ENCODE measurements at regions not wholly inside any gene's neighbourhood (a gene's known extent, or its start where the extent isn't known, plus 50 kb on each side); places are given as distances from the start of the nearest gene placed in this dataset.

DNA sequence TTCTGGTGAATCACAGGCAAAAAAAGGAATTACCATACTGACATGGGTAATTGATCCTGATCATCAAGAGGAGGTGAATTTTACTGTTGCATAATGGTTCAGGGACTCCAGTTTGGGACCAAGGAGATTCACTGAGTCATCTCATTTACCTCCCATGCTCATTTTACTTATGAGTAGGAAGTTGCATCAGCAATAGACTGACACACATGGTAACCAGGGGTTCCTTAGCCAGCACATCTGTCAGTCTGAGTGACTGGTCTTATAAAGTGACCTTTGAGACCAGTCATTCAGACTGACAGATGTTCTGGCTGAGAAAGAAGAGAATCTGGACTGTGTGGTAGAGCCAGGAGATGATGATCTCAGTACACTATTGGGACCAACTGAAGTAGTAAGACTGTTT is 384.6 kb upstream of the CD180 start:
- no peak overlapping the region for H3K27ac Mint-ChIP-seq (ENCODE audit: unreplicated experiment)
- peaks cover 11% of the 10 kb centered on the region for H3K27me3 Mint-ChIP-seq (ENCODE audit: unreplicated experiment)
- no peak for DNase-seq (ENCODE audit: extremely low spot score, unreplicated experiment)
- no peaks in the 10 kb centered on the region for H3K36me3 Mint-ChIP-seq (ENCODE audit: unreplicated experiment)
- H3K4me3 Mint-ChIP-seq (ENCODE audit: unreplicated experiment) = no peak overlapping the region
- H3K9me3 Mint-ChIP-seq (ENCODE audit: unreplicated experiment) = no peaks in the 10 kb centered on the region
- TF ChIP-seq, protein P1, sequence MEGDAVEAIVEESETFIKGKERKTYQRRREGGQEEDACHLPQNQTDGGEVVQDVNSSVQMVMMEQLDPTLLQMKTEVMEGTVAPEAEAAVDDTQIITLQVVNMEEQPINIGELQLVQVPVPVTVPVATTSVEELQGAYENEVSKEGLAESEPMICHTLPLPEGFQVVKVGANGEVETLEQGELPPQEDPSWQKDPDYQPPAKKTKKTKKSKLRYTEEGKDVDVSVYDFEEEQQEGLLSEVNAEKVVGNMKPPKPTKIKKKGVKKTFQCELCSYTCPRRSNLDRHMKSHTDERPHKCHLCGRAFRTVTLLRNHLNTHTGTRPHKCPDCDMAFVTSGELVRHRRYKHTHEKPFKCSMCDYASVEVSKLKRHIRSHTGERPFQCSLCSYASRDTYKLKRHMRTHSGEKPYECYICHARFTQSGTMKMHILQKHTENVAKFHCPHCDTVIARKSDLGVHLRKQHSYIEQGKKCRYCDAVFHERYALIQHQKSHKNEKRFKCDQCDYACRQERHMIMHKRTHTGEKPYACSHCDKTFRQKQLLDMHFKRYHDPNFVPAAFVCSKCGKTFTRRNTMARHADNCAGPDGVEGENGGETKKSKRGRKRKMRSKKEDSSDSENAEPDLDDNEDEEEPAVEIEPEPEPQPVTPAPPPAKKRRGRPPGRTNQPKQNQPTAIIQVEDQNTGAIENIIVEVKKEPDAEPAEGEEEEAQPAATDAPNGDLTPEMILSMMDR (IDR thresholded peaks at IDR 0.05) = no peak
- H3K4me1 Mint-ChIP-seq (ENCODE audit: unreplicated experiment) = peaks cover 9% of the 10 kb centered on the region

DNA sequence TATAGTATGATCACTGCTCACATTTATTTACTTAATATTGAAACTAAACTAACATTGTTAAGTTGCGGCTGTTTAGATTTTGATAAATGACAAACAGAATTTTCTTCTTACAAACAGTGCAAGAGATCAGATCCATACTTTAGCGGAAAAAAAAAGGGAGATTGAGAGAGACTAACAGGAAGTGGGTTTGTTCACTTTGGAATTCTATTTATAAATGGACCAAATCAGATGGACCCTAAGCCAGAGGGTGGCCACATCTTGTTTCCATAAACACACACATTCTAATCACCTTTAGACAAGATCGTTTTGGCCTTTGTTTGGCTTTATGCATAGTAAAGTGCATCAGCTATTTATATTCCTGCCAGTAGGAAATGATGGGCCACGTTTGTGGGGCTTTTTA is 381.4 kb upstream of the CD180 start:
- peaks cover 4% of the 10 kb centered on the region for H3K36me3 Mint-ChIP-seq (ENCODE audit: unreplicated experiment)
- DNase-seq (ENCODE audit: extremely low spot score, unreplicated experiment) = no peak
- peaks cover 9% of the 10 kb centered on the region for H3K4me1 Mint-ChIP-seq (ENCODE audit: unreplicated experiment)
- no peak overlapping the region for H3K4me3 Mint-ChIP-seq (ENCODE audit: unreplicated experiment)
- TF ChIP-seq, protein P1 (IDR thresholded peaks at IDR 0.05) = no peak
- peaks cover 10% of the 10 kb centered on the region for H3K27me3 Mint-ChIP-seq (ENCODE audit: unreplicated experiment)
- no peak overlapping the region for H3K27ac Mint-ChIP-seq (ENCODE audit: unreplicated experiment)
- H3K9me3 Mint-ChIP-seq (ENCODE audit: unreplicated experiment) = peaks cover 9% of the 10 kb centered on the region

DNA sequence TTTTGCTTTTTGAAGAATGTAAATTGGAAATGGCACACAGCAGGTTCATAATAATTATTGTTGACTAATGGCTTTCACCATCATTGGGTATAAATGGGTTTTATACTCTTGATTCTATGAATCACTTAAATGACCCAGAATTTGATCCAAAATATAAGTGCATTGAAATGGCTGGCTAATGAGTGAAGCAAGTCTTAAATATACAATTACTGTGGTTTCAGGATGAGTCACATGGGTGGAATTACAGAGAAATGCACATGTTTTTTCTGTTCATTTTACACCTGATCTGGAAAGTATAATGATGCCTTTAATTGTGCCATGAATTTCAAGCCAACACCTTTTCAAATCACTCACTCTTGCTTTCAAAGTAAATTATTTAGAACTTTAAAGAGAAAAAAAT is 380.8 kb upstream of the CD180 start:
- peaks cover 9% of the 10 kb centered on the region for H3K4me1 Mint-ChIP-seq (ENCODE audit: unreplicated experiment)
- H3K36me3 Mint-ChIP-seq (ENCODE audit: unreplicated experiment) = peaks cover 4% of the 10 kb centered on the region
- H3K27ac Mint-ChIP-seq (ENCODE audit: unreplicated experiment) = no peak overlapping the region
- no peak for DNase-seq (ENCODE audit: extremely low spot score, unreplicated experiment)
- H3K9me3 Mint-ChIP-seq (ENCODE audit: unreplicated experiment) = peaks cover 13% of the 10 kb centered on the region
- no peak overlapping the region for H3K4me3 Mint-ChIP-seq (ENCODE audit: unreplicated experiment)
- H3K27me3 Mint-ChIP-seq (ENCODE audit: unreplicated experiment) = peaks cover 15% of the 10 kb centered on the region
- TF ChIP-seq, protein P1 (IDR thresholded peaks at IDR 0.05) = no peak

DNA sequence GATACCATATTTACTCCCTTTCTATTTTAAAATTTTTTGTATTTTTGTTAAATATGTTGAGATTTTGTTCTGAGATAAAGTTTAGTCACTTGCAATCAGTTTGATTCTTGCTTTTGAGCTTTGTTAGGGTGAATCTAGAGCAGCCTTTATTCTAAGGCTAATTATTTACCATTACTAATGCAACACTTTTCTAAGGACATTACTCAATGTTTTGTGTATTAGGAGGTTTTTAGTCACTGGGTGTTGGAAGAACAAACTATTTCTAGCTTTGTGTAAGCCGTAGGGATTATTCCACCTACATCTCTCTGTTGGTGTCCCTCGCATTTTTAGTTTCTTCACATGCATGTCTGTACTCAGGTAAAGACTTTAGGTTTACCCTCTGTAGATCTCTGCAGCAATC is 379.5 kb upstream of the CD180 start:
- H3K9me3 Mint-ChIP-seq (ENCODE audit: unreplicated experiment) = peaks cover 16% of the 10 kb centered on the region
- peaks cover 9% of the 10 kb centered on the region for H3K4me1 Mint-ChIP-seq (ENCODE audit: unreplicated experiment)
- no peak overlapping the region for H3K4me3 Mint-ChIP-seq (ENCODE audit: unreplicated experiment)
- H3K27me3 Mint-ChIP-seq (ENCODE audit: unreplicated experiment) = peaks cover 23% of the 10 kb centered on the region
- no peak for DNase-seq (ENCODE audit: extremely low spot score, unreplicated experiment)
- no peak overlapping the region for H3K27ac Mint-ChIP-seq (ENCODE audit: unreplicated experiment)
- peaks cover 4% of the 10 kb centered on the region for H3K36me3 Mint-ChIP-seq (ENCODE audit: unreplicated experiment)
- TF ChIP-seq, protein P1 (IDR thresholded peaks at IDR 0.05) = no peak

DNA sequence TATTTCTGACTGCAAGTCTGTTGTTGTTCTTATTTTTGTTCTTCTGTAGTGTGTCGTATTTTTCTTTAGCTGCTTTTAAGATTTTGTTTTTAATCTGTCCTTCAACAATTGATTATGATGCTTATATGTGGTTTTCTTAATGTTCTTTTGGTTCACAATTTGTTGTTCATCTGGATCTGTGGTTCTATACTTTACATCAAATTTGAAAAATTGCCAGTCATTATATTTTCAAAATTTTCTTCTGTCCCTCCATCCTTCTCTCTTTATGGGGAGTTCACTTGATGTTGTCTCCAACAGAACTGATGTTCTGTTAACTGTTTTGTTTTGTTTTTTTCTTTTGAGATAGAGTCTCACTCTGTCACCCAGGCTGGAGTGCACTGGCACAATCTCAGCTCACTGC is 378.5 kb upstream of the CD180 start:
- TF ChIP-seq, protein P1 (IDR thresholded peaks at IDR 0.05) = no peak
- peaks cover 16% of the 10 kb centered on the region for H3K9me3 Mint-ChIP-seq (ENCODE audit: unreplicated experiment)
- peaks cover 4% of the 10 kb centered on the region for H3K36me3 Mint-ChIP-seq (ENCODE audit: unreplicated experiment)
- H3K4me1 Mint-ChIP-seq (ENCODE audit: unreplicated experiment) = peaks cover 9% of the 10 kb centered on the region
- no peak overlapping the region for H3K4me3 Mint-ChIP-seq (ENCODE audit: unreplicated experiment)
- no peak for DNase-seq (ENCODE audit: extremely low spot score, unreplicated experiment)
- H3K27me3 Mint-ChIP-seq (ENCODE audit: unreplicated experiment) = peaks cover 23% of the 10 kb centered on the region
- no peak overlapping the region for H3K27ac Mint-ChIP-seq (ENCODE audit: unreplicated experiment)

Data from osteocyte (in vitro differentiated cells).